Activated effector memory CD4-positive, alpha-beta T cell treated with anti-CD3 and anti-CD28 coated beads, Interleukin-2, amount 50 U/mL, for 16 hours (primary cell): ENCODE measurements at regions not wholly inside any gene's neighbourhood (a gene's known extent, or its start where the extent isn't known, plus 50 kb on each side); places are given as distances from the start of the nearest gene placed in this dataset.

Source experiments
- DNase-seq: peaks from one replicate; pipeline ENCODE4 v3.0.0-alpha.2; 2020

- no peak for DNase-seq
These were observed 527.7 kb upstream of the CELF2 start for GRCh38 chr10:10489805-10490571.

DNA sequence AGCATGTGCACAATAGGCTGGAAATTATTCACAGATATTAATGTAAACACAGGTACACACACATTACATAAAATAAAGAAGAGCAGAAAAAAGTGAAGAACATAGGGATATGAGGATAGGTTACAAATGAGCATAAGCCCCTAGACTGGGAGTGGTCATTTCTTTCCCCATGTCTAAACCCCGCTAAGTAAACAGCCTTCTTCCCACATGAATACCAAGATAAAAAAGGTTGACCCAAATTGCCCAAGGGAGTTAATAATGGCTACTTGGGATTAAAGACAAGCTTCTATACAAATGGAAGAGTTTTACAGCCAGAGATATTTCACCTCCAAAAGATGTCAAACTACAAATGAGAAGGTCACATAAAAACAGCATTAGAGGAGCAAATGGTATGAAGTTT is 527.1 kb upstream of the CELF2 start:
- DNase-seq, result no peak

GRCh38 chr10:10492420-10492819 is 525.3 kb upstream of the CELF2 start:
- no peak for DNase-seq

- DNase-seq, result no peak
These were observed 523.8 kb upstream of the CELF2 start for GRCh38 chr10:10493833-10494232.

- no peak for DNase-seq
These were observed 520.4 kb upstream of the CELF2 start for GRCh38 chr10:10497245-10497644.

GRCh38 chr10:10498781-10499180 is 518.9 kb upstream of the CELF2 start:
- DNase-seq, result no peak

DNA sequence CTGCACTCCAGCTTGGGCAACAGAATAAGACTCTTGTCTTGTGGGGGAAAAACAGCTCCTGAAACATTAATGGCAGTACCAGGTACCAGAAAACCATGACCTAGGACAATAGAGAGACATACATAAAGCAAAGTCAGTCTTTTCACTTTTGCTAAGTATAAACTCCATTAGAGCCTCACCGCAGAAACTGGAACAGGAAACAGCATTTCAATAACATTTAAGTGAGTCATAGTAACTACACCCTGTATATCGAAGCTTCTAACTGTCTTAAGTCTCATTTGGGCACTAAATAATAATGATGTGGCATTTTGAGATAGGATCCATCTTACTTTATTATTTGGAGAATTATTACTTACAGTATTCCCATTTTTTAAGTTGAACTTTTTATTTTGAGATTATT is 517.8 kb upstream of the CELF2 start:
- no peak for DNase-seq

DNA sequence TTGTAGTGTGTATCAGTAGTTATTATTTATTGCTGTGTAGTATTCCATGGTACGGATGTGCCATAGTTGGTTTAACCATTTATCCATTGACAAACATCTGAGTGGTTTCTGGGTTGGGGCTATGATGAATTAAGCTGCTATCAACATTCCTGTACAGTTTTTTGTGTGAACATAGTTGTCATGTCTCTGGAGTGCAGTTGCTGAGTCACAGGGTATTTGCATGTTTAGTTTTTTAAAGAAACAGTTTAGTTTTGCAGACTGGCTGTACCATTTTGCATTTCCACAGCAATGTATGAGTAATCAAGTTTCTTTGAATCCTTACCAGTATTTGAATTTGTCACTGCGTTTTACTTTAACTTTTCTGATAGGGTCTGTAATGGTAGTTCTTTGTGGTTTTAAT is 516.7 kb upstream of the CELF2 start:
- DNase-seq, result no peak

DNA sequence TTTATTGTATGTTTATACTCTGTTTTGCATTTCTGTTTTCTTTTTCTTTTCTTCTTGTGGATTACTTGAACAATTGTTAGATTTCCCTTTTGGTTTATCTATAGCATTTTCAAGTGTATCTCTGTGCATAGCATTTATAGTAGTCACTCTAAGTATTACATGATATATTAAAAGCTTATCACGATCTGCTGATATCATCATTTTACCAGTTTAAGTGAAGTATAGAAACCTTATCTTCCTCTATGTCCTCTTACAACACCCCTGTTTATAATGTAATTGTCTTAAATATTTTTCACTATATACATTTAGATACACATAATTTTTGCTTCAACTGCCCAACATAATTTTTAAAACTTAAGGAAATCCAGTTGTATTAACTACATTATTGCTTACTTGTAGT is 513.9 kb upstream of the CELF2 start:
- DNase-seq, result no peak

GRCh38 chr10:10508211-10508610 is 509.5 kb upstream of the CELF2 start:
- no peak for DNase-seq

- DNase-seq, result no peak
These were observed 507.5 kb upstream of the CELF2 start for GRCh38 chr10:10510179-10510578.

- DNase-seq, result no peak
These were observed 504.6 kb upstream of the CELF2 start for GRCh38 chr10:10513067-10513466.

DNA sequence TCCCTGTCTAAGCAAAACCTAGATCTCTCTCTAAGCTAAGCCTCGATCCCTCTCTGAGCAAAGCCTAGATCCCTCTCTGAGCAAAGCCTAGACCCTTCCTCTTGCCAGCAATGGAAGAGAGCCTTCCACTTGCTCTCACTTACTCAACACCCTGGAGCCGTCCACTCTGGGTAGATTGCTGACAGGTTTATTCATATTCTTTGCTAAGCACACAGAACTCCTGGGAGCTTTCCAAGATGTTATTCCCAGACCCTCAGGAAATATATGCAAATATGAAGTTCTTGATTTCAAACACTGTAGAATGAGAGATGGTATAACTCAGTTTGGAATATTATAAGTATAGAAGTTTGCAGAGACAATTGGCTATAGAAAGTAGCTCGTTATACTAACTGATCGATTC is 503.8 kb upstream of the CELF2 start:
- no peak for DNase-seq

GRCh38 chr10:10514797-10515196 is 502.9 kb upstream of the CELF2 start:
- DNase-seq, result no peak

- no peak for DNase-seq
These were observed 502.0 kb upstream of the CELF2 start for GRCh38 chr10:10515479-10516204.

DNA sequence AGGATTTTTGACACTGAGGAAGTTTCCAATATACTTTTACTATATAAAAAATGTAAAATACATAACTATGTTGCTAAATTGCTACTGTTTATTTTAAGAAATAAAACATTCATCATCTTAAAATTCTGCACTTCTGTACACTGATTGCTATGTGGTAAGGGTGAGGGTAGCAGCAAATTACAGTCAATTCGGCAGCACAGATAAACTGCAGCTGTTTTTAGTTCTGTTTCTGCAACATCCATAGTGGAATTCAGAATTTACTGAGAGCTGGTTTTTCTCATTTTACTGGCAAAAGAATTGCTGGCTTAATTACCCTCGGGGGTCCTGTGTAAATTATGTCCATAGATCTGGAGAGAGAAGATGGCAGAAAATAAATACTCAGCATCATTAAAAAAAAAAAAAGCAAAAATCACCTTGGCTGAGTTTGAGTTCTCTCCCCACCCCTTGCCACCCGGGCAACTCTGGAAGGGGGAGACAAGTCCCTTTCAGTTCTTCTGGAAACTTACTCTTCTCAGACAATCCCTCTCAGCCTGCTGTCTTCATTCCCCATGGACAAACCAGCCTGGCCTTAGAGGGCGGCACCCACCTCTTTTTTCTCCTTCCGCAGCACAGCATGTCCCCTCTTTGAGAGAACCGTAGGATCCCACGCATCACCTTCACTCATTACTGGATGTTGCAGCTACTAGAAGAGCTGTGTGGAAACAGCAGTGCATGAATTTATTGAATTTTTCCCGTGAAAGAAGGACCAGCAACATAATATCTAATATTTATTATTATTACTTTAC is 501.1 kb upstream of the CELF2 start:
- no peak for DNase-seq

DNA sequence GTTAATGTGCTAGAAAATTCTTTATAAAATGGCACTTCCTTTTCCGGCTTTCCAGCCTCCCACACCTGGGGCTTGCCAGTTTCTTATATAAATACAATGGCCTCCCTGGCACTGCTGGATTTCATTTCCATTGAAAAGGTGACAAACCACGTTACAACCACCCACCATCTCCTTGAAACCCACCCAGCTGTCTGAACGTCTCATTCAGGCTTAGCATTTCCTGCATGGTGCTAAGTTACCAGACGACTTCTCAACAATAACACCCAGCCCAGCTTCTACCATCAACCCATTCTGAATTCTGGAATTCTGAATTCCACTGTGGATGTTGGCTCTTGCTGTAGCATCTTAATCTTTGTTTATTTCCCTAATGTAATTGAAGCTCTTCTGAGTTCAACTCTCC is 499.8 kb upstream of the CELF2 start:
- no peak for DNase-seq

- no peak for DNase-seq
These were observed 498.0 kb upstream of the CELF2 start for GRCh38 chr10:10519674-10520073.

- DNase-seq, result no peak
These were observed 496.9 kb upstream of the CELF2 start for GRCh38 chr10:10520491-10521385.

DNA sequence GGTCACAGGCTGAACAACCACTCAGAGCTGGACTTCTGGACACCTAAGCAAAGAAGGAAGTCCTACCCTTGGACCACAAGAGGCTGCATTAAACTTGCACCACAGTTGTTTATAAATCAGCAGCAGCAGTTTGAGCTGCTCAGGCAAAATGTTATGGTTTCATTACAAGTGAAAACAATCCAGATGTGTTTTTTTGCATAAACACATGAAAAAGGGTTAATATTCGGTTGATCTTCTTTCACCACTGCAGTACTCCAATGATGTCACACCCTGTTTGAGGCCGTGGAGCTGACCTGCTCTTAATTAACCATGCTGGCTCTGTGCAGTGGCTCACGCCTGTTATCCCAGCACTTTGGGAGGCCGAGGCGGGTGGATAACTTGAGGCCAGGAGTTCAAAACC is 490.8 kb upstream of the CELF2 start:
- no peak for DNase-seq

DNA sequence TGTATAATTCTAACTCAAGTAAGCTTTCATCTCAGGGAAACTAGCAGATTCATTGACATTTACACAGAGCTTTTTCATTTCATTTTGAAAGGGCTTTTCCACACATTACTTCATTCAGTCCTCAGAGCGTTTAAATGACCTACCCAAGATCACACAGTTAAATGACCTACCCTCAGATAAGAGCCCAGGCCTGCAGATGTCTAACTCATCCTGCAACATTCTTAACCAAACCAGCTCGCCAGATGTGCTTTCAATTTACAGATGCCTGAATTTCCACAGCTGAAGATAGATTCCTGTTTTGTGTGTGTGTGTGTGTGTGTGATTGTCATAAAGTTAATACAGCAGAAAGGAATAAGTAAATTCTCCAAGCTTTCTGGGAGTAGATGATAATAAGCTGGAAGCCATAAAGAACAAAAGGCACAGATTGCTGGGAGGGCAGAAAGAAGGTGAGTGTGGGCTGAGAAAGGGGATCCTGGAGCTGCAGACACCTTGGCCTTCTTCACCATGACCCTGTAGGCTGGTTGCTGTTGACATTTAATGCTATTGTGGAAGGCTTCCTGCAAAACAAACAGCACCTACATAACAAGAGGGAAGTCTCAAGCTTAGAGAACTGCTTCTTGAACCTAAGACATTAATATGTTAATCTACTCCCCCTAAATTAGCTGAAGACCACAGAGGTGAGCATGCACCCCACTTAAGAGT is 489.7 kb upstream of the CELF2 start:
- DNase-seq, result no peak

DNA sequence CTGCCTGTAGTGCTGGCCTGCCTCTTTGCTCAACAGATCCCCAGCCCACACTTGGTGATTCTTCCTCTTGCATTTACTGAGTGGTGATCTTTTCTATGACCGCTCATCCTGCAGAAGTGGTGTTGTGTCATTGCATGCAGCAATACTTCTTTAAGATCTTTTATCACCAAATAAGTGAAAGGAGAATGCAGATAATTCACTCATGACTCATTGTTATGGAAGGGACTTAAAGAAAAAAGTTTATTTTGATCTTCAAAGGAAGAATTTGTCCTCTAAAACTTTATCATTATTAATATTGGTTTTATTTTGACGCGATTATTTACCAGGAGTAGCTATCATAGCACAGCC is 489.1 kb upstream of the CELF2 start:
- no peak for DNase-seq
